Left lobe of liver (tissue), 2 donors: ENCODE measurements at regions not wholly inside any gene's neighbourhood (a gene's known extent, or its start where the extent isn't known, plus 50 kb on each side); places are given as distances from the start of the nearest gene placed in this dataset.
"Not testable (repeated sequence)": the region's sequence is repeated elsewhere in the genome, so short reads cannot be mapped to it uniquely, and the experiment has no call there.

Source experiments
- ATAC-seq: fragments of 200-7000 bp; cut with Tn5 transposase; one replicate; pipeline ENCODE4 v1.9.1; 2020; ENCODE audit warnings: mild to moderate bottlenecking, moderate library complexity
- DNase-seq: peaks from one replicate; pipeline ENCODE4 v3.0.0-alpha.2; 2020; ENCODE audit warnings: low spot score
- donor health status: DM: no; HTN: no; CAD: no; lungs with moderate emphysema.
- donor health status: DM: no; HTN: yes; CAD: no.

- no peak for ATAC-seq
- DNase-seq, result no peak
These were observed 59.8 kb downstream of the ATOH1 start for GRCh38 chr4:93888308-93888707.

GRCh38 chr4:93888768-93889167 lies 60.2 kb downstream of the ATOH1 start:
- ATAC-seq, result no peak
- no peak for DNase-seq

- ATAC-seq (no peak), DNase-seq (no peak)
These were observed 62.7 kb downstream of the ATOH1 start for GRCh38 chr4:93891244-93891643.

- ATAC-seq (no peak), DNase-seq (no peak)
These were observed 66.4 kb downstream of the ATOH1 start for GRCh38 chr4:93894995-93895394.

GRCh38 chr4:93896516-93896915 lies 68.0 kb downstream of the ATOH1 start:
- DNase-seq, result no peak
- ATAC-seq, result no peak

- DNase-seq, result no peak
- ATAC-seq, result peak; percentile 58
These were observed 69.0 kb downstream of the ATOH1 start for GRCh38 chr4:93897559-93897958.

- no peak for DNase-seq
- no peak for ATAC-seq
These were observed 80.2 kb downstream of the ATOH1 start for GRCh38 chr4:93908778-93909177.

GRCh38 chr4:93911671-93912070 lies 83.1 kb downstream of the ATOH1 start:
- DNase-seq (no peak), ATAC-seq (no peak)

- DNase-seq (no peak), ATAC-seq (no peak)
These were observed 83.6 kb downstream of the ATOH1 start for GRCh38 chr4:93912146-93912545.

GRCh38 chr4:93918856-93919255 lies 90.3 kb downstream of the ATOH1 start:
- ATAC-seq (no peak), DNase-seq (no peak)

GRCh38 chr4:93923570-93923969 lies 95.0 kb downstream of the ATOH1 start:
- not testable (repeated sequence) for DNase-seq, ATAC-seq

- DNase-seq, result no peak
- no peak for ATAC-seq
These were observed 118.7 kb downstream of the ATOH1 start for GRCh38 chr4:93947286-93947685.

GRCh38 chr4:93950239-93950638 lies 121.7 kb downstream of the ATOH1 start:
- not testable (repeated sequence) for ATAC-seq, DNase-seq

GRCh38 chr4:93957186-93957585 lies 128.6 kb downstream of the ATOH1 start:
- no peak for ATAC-seq
- DNase-seq, result no peak

- ATAC-seq, result no peak
- DNase-seq, result no peak
These were observed 131.9 kb downstream of the ATOH1 start for GRCh38 chr4:93960450-93960849.

GRCh38 chr4:93960916-93961315 lies 132.4 kb downstream of the ATOH1 start:
- ATAC-seq, result no peak
- DNase-seq, result no peak

- no peak for ATAC-seq
These were observed 153.0 kb downstream of the ATOH1 start for GRCh38 chr4:93981594-93981993.

GRCh38 chr4:93982255-93982654 lies 153.7 kb downstream of the ATOH1 start:
- ATAC-seq (no peak), DNase-seq (no peak)

More at GRCh38 chr4:93981594-93981993, 153.0 kb downstream of the ATOH1 start:
- no peak for DNase-seq

- ATAC-seq (no peak), DNase-seq (no peak)
These were observed 154.6 kb downstream of the ATOH1 start for GRCh38 chr4:93983140-93983539.

GRCh38 chr4:93994175-93994994 lies 165.8 kb downstream of the ATOH1 start:
- DNase-seq (no peak), ATAC-seq (no peak)

- DNase-seq (no peak), ATAC-seq (no peak)
These were observed 168.3 kb downstream of the ATOH1 start for GRCh38 chr4:93996895-93997294.

- no peak for ATAC-seq
- DNase-seq, result no peak
These were observed 172.0 kb downstream of the ATOH1 start for GRCh38 chr4:94000559-94000958.

- ATAC-seq (no peak), DNase-seq (no peak)
These were observed 178.4 kb downstream of the ATOH1 start for GRCh38 chr4:94006932-94007331.
